A673 (cell line): ENCODE measurements at regions not wholly inside any gene's neighbourhood (a gene's known extent, or its start where the extent isn't known, plus 50 kb on each side); places are given as distances from the start of the nearest gene placed in this dataset.

Experiments used
- BruUV-seq: library from RNA; stranded (reverse); fragments of 400-500 nt; replicated peaks from 2 replicates; lab custom pipeline; 2021; lab: Mats Ljungman, UMichigan
- CTCF ChIA-PET: fragments of 300-600 bp; sonication (Branson Sonifier 250); formaldehyde crosslinking; loops from one replicate; lab custom pipeline; 2022; ENCODE audit warnings: antibody characterized with exemption; lab: Charles Lee
- POLR2A ChIA-PET: fragments of 300-600 bp; sonication (Branson Sonifier 250); formaldehyde crosslinking; loops from one replicate; lab custom pipeline; 2022; ENCODE audit warnings: antibody characterized with exemption; ENCODE audit not compliant: low non-redundant PET; lab: Charles Lee
- DNase-seq: peaks from one replicate; pipeline ENCODE4 v3.0.0-alpha.2; 2015; ENCODE audit warnings: low spot score
- H3K27ac ChIP-seq: fragments of 200-600 bp; sonication (generic); 2 replicates; pipeline ENCODE4 v1.5.1; 2016; ENCODE audit warnings: mixed run types, low read depth, mild to moderate bottlenecking, mixed read lengths, antibody characterized with exemption, low read length; ENCODE audit not compliant: poor library complexity, severe bottlenecking
- H3K27me3 ChIP-seq: fragments of 200-600 bp; sonication (generic); replicated peaks from 2 replicates; pipeline ENCODE4 v1.6.1; 2017; ENCODE audit warnings: mixed run types, low read depth, mild to moderate bottlenecking, mixed read lengths, antibody characterized with exemption, low read length; ENCODE audit not compliant: insufficient read depth, poor library complexity
- H3K36me3 ChIP-seq: fragments of 200-600 bp; sonication (generic); 2 replicates; pipeline ENCODE4 v1.6.1; 2016; ENCODE audit warnings: mixed run types, mild to moderate bottlenecking, mixed read lengths, antibody characterized with exemption, low read length; ENCODE audit not compliant: insufficient read depth, poor library complexity, severe bottlenecking
- H3K4me1 ChIP-seq: fragments of 200-600 bp; sonication (generic); 2 replicates; pipeline ENCODE4 v1.6.1; 2017; ENCODE audit warnings: mixed run types, mild to moderate bottlenecking, mixed read lengths, antibody characterized with exemption, low read length; ENCODE audit not compliant: insufficient read depth, poor library complexity, severe bottlenecking
- H3K4me3 ChIP-seq: fragments of 200-600 bp; sonication (generic); 2 replicates; pipeline ENCODE4 v1.5.1; 2016; ENCODE audit warnings: low read depth, mixed run types, mild to moderate bottlenecking, mixed read lengths, low read length; ENCODE audit not compliant: poor library complexity, severe bottlenecking
- H3K9me3 ChIP-seq: fragments of 200-600 bp; sonication (generic); 2 replicates; pipeline ENCODE4 v1.6.1; 2016; ENCODE audit warnings: mixed run types, low read depth, mild to moderate bottlenecking, mixed read lengths, antibody characterized with exemption, low read length; ENCODE audit not compliant: poor library complexity, severe bottlenecking
- CTCF ChIP-seq: fragments of 300-800, 200-600 bp; sonication (generic); conservative IDR thresholded peaks from 2 replicates; pipeline ENCODE4 v1.5.1; 2017; ENCODE audit warnings: low read depth, mild to moderate bottlenecking, antibody characterized with exemption, low read length, moderate library complexity, mixed read lengths
- EZH2 ChIP-seq: fragments of 200-600 bp; sonication (generic); IDR thresholded peaks from 2 replicates; pipeline ENCODE4 v1.6.1; 2017; ENCODE audit warnings: borderline replicate concordance, low read depth, mild to moderate bottlenecking, mixed read lengths, antibody characterized with exemption, low read length; ENCODE audit not compliant: poor library complexity, severe bottlenecking
- intact Hi-C: fragments of 100-400 bp; cut with micrococcal nuclease; formaldehyde crosslinking; loops from one replicate; pipeline ENCODE4 v1.10.0; 2022; ENCODE audit not compliant: unreplicated experiment

GRCh38 chr2:37585982-37586621 is 85.3 kb downstream of the CDC42EP3 start:
- no peaks in the 10 kb centered on the region for H3K27me3 ChIP-seq
- peaks cover 55% of the 10 kb centered on the region for H3K4me1 ChIP-seq
- intact Hi-C loops: no loop called here
- no peak overlapping the region for H3K4me3 ChIP-seq
- peak overlapping the region; percentile 38 for H3K27ac ChIP-seq
- H3K9me3 ChIP-seq: no peaks in the 10 kb centered on the region
- no peak for TF ChIP-seq CTCF
- no peak for TF ChIP-seq EZH2
- H3K36me3 ChIP-seq: no peaks in the 10 kb centered on the region
- peak; percentile 74 for DNase-seq
- ChIA-PET CTCF (no interaction called here), POLR2A (no interaction called here)
- no TSS peak for BruUV-seq

- intact Hi-C loops: no loop called here
- TF ChIP-seq EZH2 (no peak), CTCF (no peak)
- H3K4me1 ChIP-seq: peaks cover 55% of the 10 kb centered on the region
- H3K27me3 ChIP-seq: no peaks in the 10 kb centered on the region
- H3K27ac ChIP-seq: peak overlapping the region; percentile 38
- ChIA-PET CTCF (no interaction called here), POLR2A (no interaction called here)
- H3K36me3 ChIP-seq: no peaks in the 10 kb centered on the region
- no peak overlapping the region for H3K4me3 ChIP-seq
- no peaks in the 10 kb centered on the region for H3K9me3 ChIP-seq
- no TSS peak for BruUV-seq
- peak; percentile 45 for DNase-seq
Observed at GRCh38 chr2:37586663-37587317, 84.7 kb downstream of the CDC42EP3 start.

- Histone ChIP-seq H3K4me1 (peaks cover 48% of the 10 kb centered on the region), H3K27ac (no peak overlapping the region), H3K4me3 (no peak overlapping the region), H3K9me3 (no peaks in the 10 kb centered on the region), H3K27me3 (no peaks in the 10 kb centered on the region), H3K36me3 (no peaks in the 10 kb centered on the region)
- intact Hi-C loops: no loop called here
- BruUV-seq: no TSS peak
- POLR2A ChIA-PET: no interaction called here
- TF ChIP-seq CTCF (no peak), EZH2 (no peak)
- CTCF ChIA-PET: no interaction called here
- no peak for DNase-seq
Observed at GRCh38 chr2:37587817-37588216, 83.6 kb downstream of the CDC42EP3 start.
